Astrocyte (in vitro differentiated cells and primary cell): ENCODE measurements at regions not wholly inside any gene's neighbourhood (a gene's known extent, or its start where the extent isn't known, plus 50 kb on each side); places are given as distances from the start of the nearest gene placed in this dataset.

Source experiments
- CTCF ChIP-seq: IDR thresholded peaks from 2 replicates; pipeline ENCODE4 v1.5.1; 2011; ENCODE audit warnings: low read depth, mild to moderate bottlenecking, inconsistent platforms, low read length, moderate library complexity; ENCODE audit not compliant: insufficient read depth
- EZH2 ChIP-seq: IDR thresholded peaks from 2 replicates; pipeline ENCODE4 v1.6.1; 2012; ENCODE audit warnings: mild to moderate bottlenecking, low read length, inconsistent platforms; ENCODE audit not compliant: insufficient read depth

DNA sequence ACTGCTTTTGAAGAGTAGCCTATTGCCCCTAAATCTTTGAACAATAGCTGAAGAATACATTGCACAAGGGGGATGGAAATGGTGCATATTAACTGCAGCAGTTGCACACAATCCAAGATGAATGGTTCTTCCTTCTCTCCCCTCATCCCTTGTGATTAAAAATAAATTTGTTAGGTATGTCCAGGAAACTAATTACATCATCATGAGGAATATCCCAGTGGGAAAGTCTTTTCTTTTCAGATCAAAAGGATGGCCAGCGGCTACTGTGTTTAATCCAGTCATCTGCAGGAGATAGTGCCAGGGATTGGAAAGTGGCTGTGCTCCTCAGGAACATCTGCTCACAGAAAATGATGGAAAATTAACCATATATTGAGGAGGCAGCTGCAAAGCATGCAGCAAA, 508.4 kb upstream of the SEMA6A start:
- TF ChIP-seq EZH2 (no peak), CTCF (no peak)
